Progenitor cell of endocrine pancreas (in vitro differentiated cells): ENCODE measurements at regions not wholly inside any gene's neighbourhood (a gene's known extent, or its start where the extent isn't known, plus 50 kb on each side); places are given as distances from the start of the nearest gene placed in this dataset.
"Not testable (repeated sequence)": the region's sequence is repeated elsewhere in the genome, so short reads cannot be mapped to it uniquely, and the experiment has no call there.

Source experiments
- DNase-seq: peaks from one replicate; pipeline ENCODE4 v3.0.0; 2021; ENCODE audit warnings: low spot score; ENCODE audit not compliant: unreplicated experiment
- H3K27ac Mint-ChIP-seq: 2 replicates; pipeline ENCODE4 v1.8.0; 2021; ENCODE audit warnings: mild to moderate bottlenecking, moderate library complexity, mixed read lengths
- H3K27me3 Mint-ChIP-seq: 2 replicates; pipeline ENCODE4 v1.8.0; 2021; ENCODE audit warnings: mixed read lengths
- H3K36me3 Mint-ChIP-seq: 2 replicates; pipeline ENCODE4 v1.8.0; 2022; ENCODE audit warnings: mixed read lengths; ENCODE audit not compliant: insufficient read depth
- H3K4me1 Mint-ChIP-seq: 2 replicates; pipeline ENCODE4 v1.8.0; 2021; ENCODE audit warnings: low read depth, mixed read lengths
- H3K4me3 Mint-ChIP-seq: 2 replicates; pipeline ENCODE4 v1.8.0; 2021; ENCODE audit warnings: low read depth, mild to moderate bottlenecking, moderate library complexity, mixed read lengths
- H3K9me3 Mint-ChIP-seq: 2 replicates; pipeline ENCODE4 v1.8.0; 2021; ENCODE audit warnings: low read depth, mixed read lengths
- CTCF ChIP-seq: fragments of 200-600 bp; sonication (generic); IDR thresholded peaks from one replicate; pipeline ENCODE4 v1.5.0; 2021; ENCODE audit warnings: antibody characterized with exemption, mild to moderate bottlenecking; ENCODE audit not compliant: unreplicated experiment

- Mint-ChIP-seq H3K27ac (no peak overlapping the region), H3K4me1 (no peaks in the 10 kb centered on the region), H3K4me3 (no peak overlapping the region), H3K27me3 (no peaks in the 10 kb centered on the region), H3K9me3 (peaks cover 9% of the 10 kb centered on the region), H3K36me3 (peaks cover 5% of the 10 kb centered on the region)
- no peak for TF ChIP-seq CTCF
- DNase-seq = no peak
These were observed 621.9 kb upstream of the GJE1 start for GRCh38 chr6:141510803-141511202.

- H3K4me1 Mint-ChIP-seq, H3K27me3 Mint-ChIP-seq, H3K27ac Mint-ChIP-seq, H3K36me3 Mint-ChIP-seq, H3K4me3 Mint-ChIP-seq, DNase-seq: not testable (repeated sequence)
- peaks cover 22% of the 10 kb centered on the region for H3K9me3 Mint-ChIP-seq
These were observed 626.7 kb upstream of the GJE1 start for GRCh38 chr6:141506062-141506461.

GRCh38 chr6:141504318-141504717 is 628.4 kb upstream of the GJE1 start:
- not testable (repeated sequence) for H3K27ac Mint-ChIP-seq, H3K36me3 Mint-ChIP-seq, H3K27me3 Mint-ChIP-seq, H3K4me1 Mint-ChIP-seq, H3K4me3 Mint-ChIP-seq, DNase-seq
- peaks cover 22% of the 10 kb centered on the region for H3K9me3 Mint-ChIP-seq

GRCh38 chr6:141501616-141502015 is 631.1 kb upstream of the GJE1 start:
- no peak for TF ChIP-seq CTCF
- no peaks in the 10 kb centered on the region for H3K27me3 Mint-ChIP-seq
- no peaks in the 10 kb centered on the region for H3K4me1 Mint-ChIP-seq
- no peak for DNase-seq
- peaks cover 5% of the 10 kb centered on the region for H3K36me3 Mint-ChIP-seq
- peaks cover 22% of the 10 kb centered on the region for H3K9me3 Mint-ChIP-seq
- no peak overlapping the region for H3K27ac Mint-ChIP-seq
- no peak overlapping the region for H3K4me3 Mint-ChIP-seq

GRCh38 chr6:141498977-141499376 is 633.7 kb upstream of the GJE1 start:
- no peak for DNase-seq
- Mint-ChIP-seq H3K9me3 (peaks cover 7% of the 10 kb centered on the region), H3K4me1 (no peaks in the 10 kb centered on the region), H3K27me3 (no peaks in the 10 kb centered on the region), H3K27ac (no peak overlapping the region), H3K4me3 (no peak overlapping the region), H3K36me3 (no peaks in the 10 kb centered on the region)
- no peak for TF ChIP-seq CTCF

GRCh38 chr6:141492521-141493284 is 640.0 kb upstream of the GJE1 start:
- Mint-ChIP-seq H3K4me1 (no peaks in the 10 kb centered on the region), H3K4me3 (no peak overlapping the region), H3K27me3 (no peaks in the 10 kb centered on the region), H3K9me3 (peaks cover 10% of the 10 kb centered on the region), H3K27ac (no peak overlapping the region), H3K36me3 (no peaks in the 10 kb centered on the region)
- TF ChIP-seq CTCF = no peak
- DNase-seq = no peak
